Osteocyte (in vitro differentiated cells): ENCODE measurements at regions not wholly inside any gene's neighbourhood (a gene's known extent, or its start where the extent isn't known, plus 50 kb on each side); places are given as distances from the start of the nearest gene placed in this dataset.
"Not testable (repeated sequence)": the region's sequence is repeated elsewhere in the genome, so short reads cannot be mapped to it uniquely, and the experiment has no call there.

ENCODE experiments used
- DNase-seq: peaks from one replicate; pipeline ENCODE4 v3.0.0; 2021; ENCODE audit warnings: mixed read lengths; ENCODE audit not compliant: unreplicated experiment; ENCODE audit errors: extremely low spot score
- H3K27ac Mint-ChIP-seq: one replicate; pipeline ENCODE4 v1.8.0; 2021; ENCODE audit warnings: mild to moderate bottlenecking, mixed read lengths; ENCODE audit not compliant: unreplicated experiment
- H3K27me3 Mint-ChIP-seq: one replicate; pipeline ENCODE4 v1.8.0; 2021; ENCODE audit warnings: mixed read lengths; ENCODE audit not compliant: unreplicated experiment
- H3K36me3 Mint-ChIP-seq: one replicate; pipeline ENCODE4 v1.8.0; 2021; ENCODE audit warnings: mixed read lengths; ENCODE audit not compliant: unreplicated experiment
- H3K4me1 Mint-ChIP-seq: one replicate; pipeline ENCODE4 v1.8.0; 2021; ENCODE audit warnings: mixed read lengths; ENCODE audit not compliant: unreplicated experiment
- H3K4me3 Mint-ChIP-seq: one replicate; pipeline ENCODE4 v1.8.0; 2021; ENCODE audit warnings: mild to moderate bottlenecking, moderate library complexity, mixed read lengths; ENCODE audit not compliant: unreplicated experiment
- H3K9me3 Mint-ChIP-seq: one replicate; pipeline ENCODE4 v1.8.0; 2021; ENCODE audit warnings: mixed read lengths; ENCODE audit not compliant: unreplicated experiment
- TF ChIP-seq, protein P1 (sequence below): fragments of 200-600 bp; sonication (generic); IDR thresholded peaks from 2 replicates; pipeline ENCODE4 v1.5.0; 2021; ENCODE audit warnings: antibody characterized with exemption, mild to moderate bottlenecking, moderate library complexity

DNA sequence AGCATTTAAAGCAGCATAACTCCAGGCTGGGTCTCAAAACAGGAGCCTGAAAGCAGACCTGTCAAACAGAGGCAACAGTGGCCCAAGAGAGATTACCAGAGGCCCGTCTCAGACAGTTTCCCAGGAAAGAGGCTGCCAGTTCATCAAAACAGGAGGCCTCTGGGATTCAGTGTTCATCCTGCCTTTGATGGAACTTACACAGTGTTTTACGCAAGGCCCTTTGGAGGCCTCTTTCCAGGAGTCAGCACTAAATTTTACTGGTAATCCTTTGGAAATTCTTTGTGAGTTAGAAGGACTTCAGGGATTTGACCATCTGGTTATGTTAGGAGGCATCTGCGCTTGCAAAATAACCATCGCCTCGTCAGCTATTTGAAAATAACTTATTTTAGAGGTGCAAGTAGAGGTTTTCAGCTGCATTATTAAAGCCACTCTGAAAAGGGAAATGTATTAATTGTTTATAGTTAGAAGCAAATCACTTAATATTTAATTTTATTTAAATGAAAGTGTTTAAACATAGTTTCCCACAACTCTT lies 501.2 kb upstream of the COBL start:
- H3K4me3 Mint-ChIP-seq: no peak overlapping the region
- TF ChIP-seq, protein P1, sequence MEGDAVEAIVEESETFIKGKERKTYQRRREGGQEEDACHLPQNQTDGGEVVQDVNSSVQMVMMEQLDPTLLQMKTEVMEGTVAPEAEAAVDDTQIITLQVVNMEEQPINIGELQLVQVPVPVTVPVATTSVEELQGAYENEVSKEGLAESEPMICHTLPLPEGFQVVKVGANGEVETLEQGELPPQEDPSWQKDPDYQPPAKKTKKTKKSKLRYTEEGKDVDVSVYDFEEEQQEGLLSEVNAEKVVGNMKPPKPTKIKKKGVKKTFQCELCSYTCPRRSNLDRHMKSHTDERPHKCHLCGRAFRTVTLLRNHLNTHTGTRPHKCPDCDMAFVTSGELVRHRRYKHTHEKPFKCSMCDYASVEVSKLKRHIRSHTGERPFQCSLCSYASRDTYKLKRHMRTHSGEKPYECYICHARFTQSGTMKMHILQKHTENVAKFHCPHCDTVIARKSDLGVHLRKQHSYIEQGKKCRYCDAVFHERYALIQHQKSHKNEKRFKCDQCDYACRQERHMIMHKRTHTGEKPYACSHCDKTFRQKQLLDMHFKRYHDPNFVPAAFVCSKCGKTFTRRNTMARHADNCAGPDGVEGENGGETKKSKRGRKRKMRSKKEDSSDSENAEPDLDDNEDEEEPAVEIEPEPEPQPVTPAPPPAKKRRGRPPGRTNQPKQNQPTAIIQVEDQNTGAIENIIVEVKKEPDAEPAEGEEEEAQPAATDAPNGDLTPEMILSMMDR: no peak
- H3K27ac Mint-ChIP-seq: no peak overlapping the region
- DNase-seq: no peak
- no peaks in the 10 kb centered on the region for H3K4me1 Mint-ChIP-seq
- H3K9me3 Mint-ChIP-seq: peaks cover 48% of the 10 kb centered on the region
- no peaks in the 10 kb centered on the region for H3K27me3 Mint-ChIP-seq
- no peaks in the 10 kb centered on the region for H3K36me3 Mint-ChIP-seq

DNA sequence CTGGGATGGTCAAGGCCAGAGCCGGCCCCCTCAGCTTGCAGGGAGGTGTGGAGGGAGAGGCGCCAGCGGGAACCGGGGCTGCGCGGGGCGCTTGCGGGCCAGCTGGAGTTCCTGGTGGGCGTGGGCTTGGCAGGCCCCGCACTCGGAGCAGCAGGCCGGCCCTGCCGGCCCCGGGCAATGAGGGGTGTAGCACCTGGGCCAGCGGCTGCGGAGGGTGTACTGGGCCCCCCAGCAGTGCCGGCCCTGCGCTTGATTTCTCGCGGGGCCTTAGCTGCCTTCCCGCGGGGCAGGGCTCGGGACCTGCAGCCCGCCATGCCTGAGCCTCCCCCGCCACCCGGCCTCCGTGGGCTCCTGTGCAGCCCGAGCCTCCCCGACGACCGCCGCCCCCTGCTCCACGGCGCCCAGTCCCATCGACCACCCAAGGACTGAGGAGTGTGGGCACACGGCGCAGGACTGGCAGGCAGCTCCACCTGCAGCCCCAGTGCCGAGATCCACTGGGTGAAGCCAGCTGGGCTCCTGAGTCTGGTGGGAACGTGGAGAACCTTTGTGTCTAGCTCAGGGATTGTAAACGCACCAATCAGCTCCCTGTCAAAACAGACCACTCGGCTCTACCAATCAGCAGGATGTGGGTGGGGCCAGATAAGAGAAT lies 489.3 kb upstream of the COBL start:
- H3K4me1 Mint-ChIP-seq, H3K27me3 Mint-ChIP-seq, H3K36me3 Mint-ChIP-seq, DNase-seq, H3K4me3 Mint-ChIP-seq, H3K27ac Mint-ChIP-seq: not testable (repeated sequence)
- peaks cover 36% of the 10 kb centered on the region for H3K9me3 Mint-ChIP-seq

DNA sequence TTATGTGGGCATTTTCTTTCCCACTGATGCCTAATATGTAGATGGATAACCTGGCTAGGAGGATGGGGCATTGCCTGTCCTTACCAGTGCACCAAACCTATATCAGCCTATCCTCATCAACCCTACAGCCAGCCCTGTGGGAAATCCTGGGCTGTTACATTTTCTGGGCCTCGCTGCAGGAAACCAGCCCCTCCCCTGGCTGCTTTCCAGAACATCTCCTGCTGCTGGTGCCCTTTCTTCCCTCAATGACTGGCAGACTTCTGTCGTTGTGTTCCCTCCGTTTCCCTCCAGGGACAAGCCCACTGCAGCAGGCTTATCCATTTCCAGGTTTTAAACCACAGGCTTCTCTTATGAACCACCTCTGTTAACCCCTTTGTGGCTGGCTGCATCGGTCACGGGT lies 486.1 kb upstream of the COBL start:
- no peak overlapping the region for H3K4me3 Mint-ChIP-seq
- no peak overlapping the region for H3K27ac Mint-ChIP-seq
- TF ChIP-seq, protein P1: no peak
- H3K4me1 Mint-ChIP-seq: no peaks in the 10 kb centered on the region
- no peak for DNase-seq
- H3K27me3 Mint-ChIP-seq: no peaks in the 10 kb centered on the region
- H3K9me3 Mint-ChIP-seq: peaks cover 24% of the 10 kb centered on the region
- H3K36me3 Mint-ChIP-seq: no peaks in the 10 kb centered on the region

DNA sequence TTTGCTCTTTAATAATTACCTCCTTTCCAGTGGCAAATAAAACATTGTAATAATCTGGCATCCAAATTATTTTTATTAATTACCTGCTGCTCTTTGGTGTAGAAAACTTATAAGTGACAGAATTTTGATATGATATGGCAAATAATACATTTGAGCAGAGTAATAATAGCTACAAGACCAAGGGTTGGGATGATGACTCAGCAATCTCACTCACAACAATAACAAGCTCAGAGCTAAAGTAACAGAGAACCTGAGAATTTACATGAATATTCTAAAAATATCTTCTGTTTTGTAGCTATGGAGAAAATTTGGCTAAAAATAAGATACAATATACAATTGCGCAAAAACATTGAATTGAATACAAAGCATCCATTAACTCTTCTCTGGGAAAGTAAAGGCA lies 480.8 kb upstream of the COBL start:
- TF ChIP-seq, protein P1: no peak
- Mint-ChIP-seq H3K36me3 (no peaks in the 10 kb centered on the region), H3K27ac (no peak overlapping the region), H3K9me3 (peaks cover 10% of the 10 kb centered on the region), H3K4me3 (no peak overlapping the region), H3K27me3 (no peaks in the 10 kb centered on the region), H3K4me1 (no peaks in the 10 kb centered on the region)
- DNase-seq: no peak

DNA sequence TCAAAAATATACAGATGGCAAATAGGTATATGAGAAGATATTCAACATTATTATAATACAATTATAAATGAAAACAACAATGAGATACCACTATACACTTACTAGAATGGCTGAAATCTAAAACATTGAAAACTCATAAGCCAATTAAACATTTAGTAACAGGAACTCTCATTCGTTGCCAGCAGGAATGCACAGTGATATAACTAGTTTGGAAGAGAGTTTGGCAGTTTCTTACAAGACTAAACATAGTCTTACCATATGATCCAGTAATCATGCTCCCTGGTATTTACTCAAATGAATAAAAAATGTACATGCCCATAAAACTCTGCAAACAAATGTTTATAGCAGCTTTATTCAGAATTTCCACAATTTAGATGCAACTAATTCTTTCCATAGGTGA lies 476.2 kb upstream of the COBL start:
- H3K27ac Mint-ChIP-seq: no peak overlapping the region
- no peaks in the 10 kb centered on the region for H3K27me3 Mint-ChIP-seq
- H3K4me3 Mint-ChIP-seq: no peak overlapping the region
- DNase-seq: no peak
- H3K4me1 Mint-ChIP-seq: no peaks in the 10 kb centered on the region
- H3K9me3 Mint-ChIP-seq: peaks cover 17% of the 10 kb centered on the region
- no peaks in the 10 kb centered on the region for H3K36me3 Mint-ChIP-seq
- TF ChIP-seq, protein P1: no peak
